ENCODE measurements at regions not wholly inside any gene's neighbourhood (a gene's known extent, or its start where the extent isn't known, plus 50 kb on each side); places are given as distances from the start of the nearest gene placed in this dataset.
"Not testable (repeated sequence)": the region's sequence is repeated elsewhere in the genome, so short reads cannot be mapped to it uniquely, and the experiment has no call there.

DNA sequence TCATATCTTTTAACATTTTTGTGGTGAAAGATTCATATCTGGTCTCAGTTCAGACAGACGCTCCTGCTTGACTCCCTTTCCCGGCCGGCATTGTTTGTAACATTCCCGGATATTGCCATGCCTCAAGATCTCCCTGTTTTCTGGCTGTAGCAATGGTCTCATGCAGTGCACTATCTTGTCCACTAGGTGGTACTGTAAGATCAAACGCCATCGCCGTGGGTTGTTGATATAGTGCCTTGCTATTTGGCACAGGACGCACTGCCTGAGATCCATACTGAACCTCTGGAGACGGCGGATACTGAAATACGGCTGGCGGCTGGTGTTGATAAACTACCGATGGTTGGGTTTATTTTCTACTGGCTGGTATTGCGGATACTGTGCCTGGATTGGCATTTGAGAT, 218.6 kb downstream of the ADRA2C start:
- not testable (repeated sequence) for H3K4me2 ChIP-seq (ENCODE audit: low read depth, low read length, poor library complexity, severe bottlenecking); H3K4me3 ChIP-seq (ENCODE audit: low read length, poor library complexity, severe bottlenecking); H4K20me1 ChIP-seq (ENCODE audit: insufficient read depth, low read length, poor library complexity, severe bottlenecking); H2AFZ ChIP-seq (ENCODE audit: low read length); H3K79me2 ChIP-seq (ENCODE audit: insufficient read depth, low read length); H3K9me2 ChIP-seq (replicated peaks; ENCODE audit: low read depth, low read length); H3K27me3 ChIP-seq (ENCODE audit: insufficient read depth, low read length, poor library complexity, severe bottlenecking); H3F3A ChIP-seq (ENCODE audit: low read depth); H3K36me3 ChIP-seq (ENCODE audit: insufficient read depth, low read length); H3K9ac ChIP-seq (ENCODE audit: low read depth, low read length, poor library complexity, severe bottlenecking); H3K9me3 ChIP-seq (ENCODE audit: insufficient read depth, low read depth, low read length); H3K4me1 ChIP-seq (ENCODE audit: insufficient read depth, low read length, poor library complexity, severe bottlenecking)
- TF ChIP-seq, protein P1, sequence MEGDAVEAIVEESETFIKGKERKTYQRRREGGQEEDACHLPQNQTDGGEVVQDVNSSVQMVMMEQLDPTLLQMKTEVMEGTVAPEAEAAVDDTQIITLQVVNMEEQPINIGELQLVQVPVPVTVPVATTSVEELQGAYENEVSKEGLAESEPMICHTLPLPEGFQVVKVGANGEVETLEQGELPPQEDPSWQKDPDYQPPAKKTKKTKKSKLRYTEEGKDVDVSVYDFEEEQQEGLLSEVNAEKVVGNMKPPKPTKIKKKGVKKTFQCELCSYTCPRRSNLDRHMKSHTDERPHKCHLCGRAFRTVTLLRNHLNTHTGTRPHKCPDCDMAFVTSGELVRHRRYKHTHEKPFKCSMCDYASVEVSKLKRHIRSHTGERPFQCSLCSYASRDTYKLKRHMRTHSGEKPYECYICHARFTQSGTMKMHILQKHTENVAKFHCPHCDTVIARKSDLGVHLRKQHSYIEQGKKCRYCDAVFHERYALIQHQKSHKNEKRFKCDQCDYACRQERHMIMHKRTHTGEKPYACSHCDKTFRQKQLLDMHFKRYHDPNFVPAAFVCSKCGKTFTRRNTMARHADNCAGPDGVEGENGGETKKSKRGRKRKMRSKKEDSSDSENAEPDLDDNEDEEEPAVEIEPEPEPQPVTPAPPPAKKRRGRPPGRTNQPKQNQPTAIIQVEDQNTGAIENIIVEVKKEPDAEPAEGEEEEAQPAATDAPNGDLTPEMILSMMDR (conservative IDR thresholded peaks at IDR 0.05; ENCODE audit: low read length): 0 out of 2 replicates have a peak, but pooled peaks have one; percentile 12

DNA sequence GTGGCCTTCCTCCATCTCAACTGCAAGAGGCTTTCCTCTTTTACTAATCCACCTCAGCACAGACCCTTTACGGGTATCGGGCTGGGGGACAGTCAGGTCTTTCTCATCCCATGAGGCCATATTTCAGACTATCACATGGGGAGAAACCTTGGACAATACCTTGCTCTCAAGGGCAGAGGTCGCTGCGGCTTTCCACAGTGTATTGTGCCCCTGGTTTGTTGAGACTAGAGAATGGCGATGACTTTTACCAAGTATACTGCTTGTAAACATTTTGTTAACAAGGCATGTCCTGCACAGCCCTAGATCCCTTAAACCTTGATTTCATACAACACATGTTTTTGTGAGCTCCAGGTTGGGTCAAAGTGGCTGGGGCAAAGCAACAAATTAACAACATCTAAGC, 220.2 kb downstream of the ADRA2C start:
- H3K4me2 ChIP-seq (ENCODE audit: low read depth, low read length, poor library complexity, severe bottlenecking): not testable (repeated sequence)

DNA sequence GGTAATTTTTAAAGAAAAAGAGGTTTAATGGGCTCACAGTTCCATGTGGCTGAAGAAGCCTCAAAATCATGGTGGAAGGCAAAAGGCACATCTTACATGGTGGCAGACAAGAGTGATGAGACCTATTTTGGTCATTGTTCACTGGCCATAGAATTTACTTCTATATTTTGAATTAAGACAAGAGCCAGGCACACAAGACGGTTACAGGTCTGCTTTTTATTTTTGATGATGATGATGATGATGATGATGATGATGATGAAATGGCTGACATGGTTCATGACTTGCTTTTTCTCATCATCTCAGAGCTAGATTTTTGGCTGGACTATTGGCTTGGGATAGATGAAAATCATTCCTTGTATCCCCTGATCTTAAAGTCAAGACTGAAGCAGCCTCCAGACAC, 229.3 kb downstream of the OTOP1 start:
- not testable (repeated sequence) for H3K9me3 ChIP-seq (ENCODE audit: insufficient read depth, low read depth, low read length); H3K36me3 ChIP-seq (ENCODE audit: insufficient read depth, low read length); H3K9ac ChIP-seq (ENCODE audit: low read depth, low read length, poor library complexity, severe bottlenecking); H3K79me2 ChIP-seq (ENCODE audit: insufficient read depth, low read length); H3K4me2 ChIP-seq (ENCODE audit: low read depth, low read length, poor library complexity, severe bottlenecking); H3K4me3 ChIP-seq (ENCODE audit: low read length, poor library complexity, severe bottlenecking); H2AFZ ChIP-seq (ENCODE audit: low read length); H3K4me1 ChIP-seq (ENCODE audit: insufficient read depth, low read length, poor library complexity, severe bottlenecking); H3K9me2 ChIP-seq (replicated peaks; ENCODE audit: low read depth, low read length); H4K20me1 ChIP-seq (ENCODE audit: insufficient read depth, low read length, poor library complexity, severe bottlenecking); H3K27me3 ChIP-seq (ENCODE audit: insufficient read depth, low read length, poor library complexity, severe bottlenecking); H3F3A ChIP-seq (ENCODE audit: low read depth)

More for the DNA sequence above, 220.2 kb downstream of the ADRA2C start:
- H3F3A ChIP-seq (ENCODE audit: low read depth); H3K79me2 ChIP-seq (ENCODE audit: insufficient read depth, low read length); H3K9ac ChIP-seq (ENCODE audit: low read depth, low read length, poor library complexity, severe bottlenecking); H3K27me3 ChIP-seq (ENCODE audit: insufficient read depth, low read length, poor library complexity, severe bottlenecking); H3K9me2 ChIP-seq (replicated peaks; ENCODE audit: low read depth, low read length); H2AFZ ChIP-seq (ENCODE audit: low read length); H3K9me3 ChIP-seq (ENCODE audit: insufficient read depth, low read depth, low read length); H3K4me3 ChIP-seq (ENCODE audit: low read length, poor library complexity, severe bottlenecking); H3K4me1 ChIP-seq (ENCODE audit: insufficient read depth, low read length, poor library complexity, severe bottlenecking); H4K20me1 ChIP-seq (ENCODE audit: insufficient read depth, low read length, poor library complexity, severe bottlenecking); H3K36me3 ChIP-seq (ENCODE audit: insufficient read depth, low read length): not testable (repeated sequence)

DNA sequence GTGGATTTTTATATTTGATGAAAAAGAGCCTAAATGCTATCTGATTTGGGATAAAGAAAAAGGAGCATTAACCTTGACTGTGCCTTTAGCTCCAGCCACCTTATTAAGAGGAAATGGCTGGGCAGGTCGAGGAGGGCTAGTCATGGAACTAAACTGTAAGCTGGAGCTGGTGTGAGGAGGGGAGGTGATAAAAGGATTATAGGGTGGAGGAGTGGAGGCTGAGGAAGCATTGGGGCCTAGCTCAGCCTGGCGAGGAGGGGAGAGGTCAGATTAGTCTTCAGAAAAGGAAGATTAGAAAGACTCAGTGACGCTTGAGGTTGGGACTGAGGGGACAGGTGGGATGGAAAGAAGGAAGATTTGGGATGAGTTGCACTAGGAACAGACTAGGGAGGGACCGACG, 222.7 kb downstream of the OTOP1 start:
- not testable (repeated sequence) for H3K36me3 ChIP-seq (ENCODE audit: insufficient read depth, low read length); H3K4me1 ChIP-seq (ENCODE audit: insufficient read depth, low read length, poor library complexity, severe bottlenecking); H3K79me2 ChIP-seq (ENCODE audit: insufficient read depth, low read length)

DNA sequence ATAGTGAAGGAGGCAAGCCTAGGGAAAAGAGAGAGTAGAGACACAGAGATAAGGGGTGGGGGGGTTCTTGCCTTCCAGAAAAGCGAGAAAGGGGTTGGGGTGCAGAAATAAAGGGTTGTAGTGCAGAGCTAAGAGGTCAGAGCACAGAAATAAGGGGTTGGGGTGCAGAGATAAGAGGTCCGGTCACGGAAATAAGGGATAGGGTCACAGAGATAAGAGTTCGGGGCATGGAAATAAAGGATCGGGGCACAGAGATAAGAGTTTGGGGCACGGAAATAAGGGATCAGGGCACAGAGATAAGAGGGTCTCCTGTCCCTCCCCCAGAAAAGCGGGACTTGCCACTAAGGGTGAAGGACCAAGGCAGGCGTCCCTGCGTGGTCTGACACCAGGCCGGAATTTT, 222.0 kb downstream of the OTOP1 start:
- H2AFZ ChIP-seq (ENCODE audit: low read length); H3K4me2 ChIP-seq (ENCODE audit: low read depth, low read length, poor library complexity, severe bottlenecking); H3K9me3 ChIP-seq (ENCODE audit: insufficient read depth, low read depth, low read length); H3K4me1 ChIP-seq (ENCODE audit: insufficient read depth, low read length, poor library complexity, severe bottlenecking); H3K9me2 ChIP-seq (replicated peaks; ENCODE audit: low read depth, low read length); H4K20me1 ChIP-seq (ENCODE audit: insufficient read depth, low read length, poor library complexity, severe bottlenecking); H3K9ac ChIP-seq (ENCODE audit: low read depth, low read length, poor library complexity, severe bottlenecking); H3K4me3 ChIP-seq (ENCODE audit: low read length, poor library complexity, severe bottlenecking); H3K27me3 ChIP-seq (ENCODE audit: insufficient read depth, low read length, poor library complexity, severe bottlenecking); H3F3A ChIP-seq (ENCODE audit: low read depth); H3K36me3 ChIP-seq (ENCODE audit: insufficient read depth, low read length); H3K79me2 ChIP-seq (ENCODE audit: insufficient read depth, low read length): not testable (repeated sequence)

More for the DNA sequence above, 222.7 kb downstream of the OTOP1 start:
- H3F3A ChIP-seq (ENCODE audit: low read depth); H2AFZ ChIP-seq (ENCODE audit: low read length); H3K4me3 ChIP-seq (ENCODE audit: low read length, poor library complexity, severe bottlenecking); H3K4me2 ChIP-seq (ENCODE audit: low read depth, low read length, poor library complexity, severe bottlenecking); H3K9ac ChIP-seq (ENCODE audit: low read depth, low read length, poor library complexity, severe bottlenecking); H3K9me3 ChIP-seq (ENCODE audit: insufficient read depth, low read depth, low read length); H4K20me1 ChIP-seq (ENCODE audit: insufficient read depth, low read length, poor library complexity, severe bottlenecking); H3K9me2 ChIP-seq (replicated peaks; ENCODE audit: low read depth, low read length); H3K27me3 ChIP-seq (ENCODE audit: insufficient read depth, low read length, poor library complexity, severe bottlenecking): not testable (repeated sequence)

DNA sequence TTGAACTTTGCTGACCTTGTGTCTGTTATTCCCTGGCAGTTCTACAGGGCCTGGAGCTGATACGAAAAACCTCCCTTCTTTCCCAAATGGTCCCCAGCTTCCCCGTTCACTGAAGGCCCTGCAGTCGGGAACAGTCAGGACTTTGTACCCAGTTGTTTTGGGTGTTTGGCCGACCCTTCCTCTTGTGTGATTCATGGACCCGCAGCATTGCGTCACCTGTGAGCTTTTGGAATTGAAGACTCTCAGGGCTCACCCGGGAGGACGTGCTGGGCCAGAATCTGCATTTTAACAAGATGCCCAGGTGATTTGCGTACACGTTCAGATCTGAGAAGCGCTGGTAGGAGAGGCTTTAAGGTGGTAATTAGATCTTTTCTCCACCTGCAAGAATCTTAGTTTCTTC, 220.4 kb downstream of the OTOP1 start:
- not testable (repeated sequence) for H3F3A ChIP-seq (ENCODE audit: low read depth)

DNA sequence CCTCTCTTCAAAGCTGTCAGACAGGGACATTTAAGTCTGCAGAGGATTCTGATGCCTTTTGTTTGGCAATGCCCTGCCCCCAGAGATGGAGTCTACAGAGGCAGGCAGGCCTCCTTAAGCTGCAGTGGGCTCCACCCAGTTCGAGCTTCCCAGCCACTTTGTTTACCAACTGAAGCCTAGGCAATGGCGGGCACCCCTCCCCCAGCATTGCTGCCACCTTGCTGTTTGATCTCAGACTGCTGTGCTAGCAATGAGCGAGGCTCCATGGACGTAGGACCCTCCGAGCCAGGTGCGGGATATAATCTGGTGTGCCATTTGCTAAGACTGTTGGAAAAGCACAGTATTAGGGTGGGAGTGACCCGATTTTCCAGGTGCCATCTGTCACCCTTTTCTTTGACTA, 207.7 kb downstream of the OTOP1 start:
- not testable (repeated sequence) for H3K9ac ChIP-seq (ENCODE audit: low read depth, low read length, poor library complexity, severe bottlenecking); H4K20me1 ChIP-seq (ENCODE audit: insufficient read depth, low read length, poor library complexity, severe bottlenecking); H3K36me3 ChIP-seq (ENCODE audit: insufficient read depth, low read length); H2AFZ ChIP-seq (ENCODE audit: low read length); H3K27me3 ChIP-seq (ENCODE audit: insufficient read depth, low read length, poor library complexity, severe bottlenecking); H3K4me3 ChIP-seq (ENCODE audit: low read length, poor library complexity, severe bottlenecking); H3F3A ChIP-seq (ENCODE audit: low read depth); H3K4me2 ChIP-seq (ENCODE audit: low read depth, low read length, poor library complexity, severe bottlenecking); H3K9me3 ChIP-seq (ENCODE audit: insufficient read depth, low read depth, low read length); H3K4me1 ChIP-seq (ENCODE audit: insufficient read depth, low read length, poor library complexity, severe bottlenecking); H3K79me2 ChIP-seq (ENCODE audit: insufficient read depth, low read length); H3K9me2 ChIP-seq (replicated peaks; ENCODE audit: low read depth, low read length)

More for the DNA sequence above, 220.4 kb downstream of the OTOP1 start:
- not testable (repeated sequence) for H3K27me3 ChIP-seq (ENCODE audit: insufficient read depth, low read length, poor library complexity, severe bottlenecking); H3K4me3 ChIP-seq (ENCODE audit: low read length, poor library complexity, severe bottlenecking); H3K9ac ChIP-seq (ENCODE audit: low read depth, low read length, poor library complexity, severe bottlenecking); H2AFZ ChIP-seq (ENCODE audit: low read length); H3K9me2 ChIP-seq (replicated peaks; ENCODE audit: low read depth, low read length); H3K4me2 ChIP-seq (ENCODE audit: low read depth, low read length, poor library complexity, severe bottlenecking); H3K4me1 ChIP-seq (ENCODE audit: insufficient read depth, low read length, poor library complexity, severe bottlenecking); H3K36me3 ChIP-seq (ENCODE audit: insufficient read depth, low read length); H3K9me3 ChIP-seq (ENCODE audit: insufficient read depth, low read depth, low read length); H4K20me1 ChIP-seq (ENCODE audit: insufficient read depth, low read length, poor library complexity, severe bottlenecking); H3K79me2 ChIP-seq (ENCODE audit: insufficient read depth, low read length)

Measured in Loucy (cell line).